Coronary artery (tissue), 2 donors: ENCODE measurements at regions not wholly inside any gene's neighbourhood (a gene's known extent, or its start where the extent isn't known, plus 50 kb on each side); places are given as distances from the start of the nearest gene placed in this dataset.

ENCODE experiments used
- DNase-seq: peaks from one replicate; pipeline ENCODE4 v3.0.0-alpha.2; 2017; ENCODE audit warnings: low spot score
- H3K27ac ChIP-seq, 2 donors: fragments of 200-600 bp; sonication (generic); one replicate each; pipeline ENCODE4 v1.5.1; 2016 to 2019
- H3K4me3 ChIP-seq: fragments of 200-600 bp; sonication (generic); 2 replicates; pipeline ENCODE4 v1.5.1; 2016; ENCODE audit warnings: mild to moderate bottlenecking, moderate library complexity
- TF ChIP-seq, protein P1 (sequence below): fragments of 200-600 bp; sonication (generic); IDR thresholded peaks from one replicate; pipeline ENCODE4 v1.5.1; 2019; ENCODE audit warnings: antibody characterized with exemption

DNA sequence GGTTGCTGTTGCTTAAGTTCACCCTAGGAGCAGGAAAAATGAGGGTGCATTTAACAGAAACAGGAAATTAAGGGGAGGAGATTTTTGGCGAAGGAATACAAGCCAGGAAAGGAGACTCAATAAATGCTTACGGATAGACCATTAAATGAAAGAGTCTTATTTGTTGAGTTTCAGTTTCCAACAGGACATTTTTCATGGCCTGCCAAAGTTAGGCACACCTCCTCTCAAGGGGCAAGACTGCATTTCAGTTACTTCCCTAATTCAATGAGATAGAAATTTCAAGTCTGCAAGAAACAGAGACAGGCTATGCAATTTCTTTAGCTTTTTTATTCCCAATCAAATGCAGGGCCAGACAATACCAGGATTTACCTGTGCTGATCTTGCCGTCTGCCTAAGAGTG lies 394.7 kb upstream of the KLHL29 start:
- DNase-seq: no peak
- Histone ChIP-seq H3K27ac (no peak overlapping the region), H3K4me3 (no peak overlapping the region)
- TF ChIP-seq, protein P1, sequence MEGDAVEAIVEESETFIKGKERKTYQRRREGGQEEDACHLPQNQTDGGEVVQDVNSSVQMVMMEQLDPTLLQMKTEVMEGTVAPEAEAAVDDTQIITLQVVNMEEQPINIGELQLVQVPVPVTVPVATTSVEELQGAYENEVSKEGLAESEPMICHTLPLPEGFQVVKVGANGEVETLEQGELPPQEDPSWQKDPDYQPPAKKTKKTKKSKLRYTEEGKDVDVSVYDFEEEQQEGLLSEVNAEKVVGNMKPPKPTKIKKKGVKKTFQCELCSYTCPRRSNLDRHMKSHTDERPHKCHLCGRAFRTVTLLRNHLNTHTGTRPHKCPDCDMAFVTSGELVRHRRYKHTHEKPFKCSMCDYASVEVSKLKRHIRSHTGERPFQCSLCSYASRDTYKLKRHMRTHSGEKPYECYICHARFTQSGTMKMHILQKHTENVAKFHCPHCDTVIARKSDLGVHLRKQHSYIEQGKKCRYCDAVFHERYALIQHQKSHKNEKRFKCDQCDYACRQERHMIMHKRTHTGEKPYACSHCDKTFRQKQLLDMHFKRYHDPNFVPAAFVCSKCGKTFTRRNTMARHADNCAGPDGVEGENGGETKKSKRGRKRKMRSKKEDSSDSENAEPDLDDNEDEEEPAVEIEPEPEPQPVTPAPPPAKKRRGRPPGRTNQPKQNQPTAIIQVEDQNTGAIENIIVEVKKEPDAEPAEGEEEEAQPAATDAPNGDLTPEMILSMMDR: no peak

DNA sequence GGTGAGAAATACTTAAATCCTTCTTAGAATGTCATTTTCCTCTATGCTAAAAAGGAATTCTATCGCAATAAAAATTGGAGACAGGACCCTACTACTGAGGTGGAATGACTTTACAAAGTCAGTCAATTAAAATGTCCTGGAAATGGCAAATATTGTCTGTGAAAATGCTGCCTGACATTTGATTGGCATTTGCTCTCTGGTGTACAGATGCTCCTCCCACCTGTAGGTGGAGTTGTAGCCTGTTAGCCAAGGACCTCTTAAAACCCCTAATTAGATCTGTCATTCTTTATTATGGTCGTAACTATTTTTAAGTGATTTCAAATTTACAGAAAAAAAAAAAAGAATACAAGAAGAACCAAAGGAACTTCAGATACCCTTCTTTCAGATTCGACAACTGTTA lies 393.1 kb upstream of the KLHL29 start:
- Histone ChIP-seq H3K4me3 (no peak overlapping the region), H3K27ac (no peak overlapping the region)
- DNase-seq: no peak
- TF ChIP-seq, protein P1: no peak

DNA sequence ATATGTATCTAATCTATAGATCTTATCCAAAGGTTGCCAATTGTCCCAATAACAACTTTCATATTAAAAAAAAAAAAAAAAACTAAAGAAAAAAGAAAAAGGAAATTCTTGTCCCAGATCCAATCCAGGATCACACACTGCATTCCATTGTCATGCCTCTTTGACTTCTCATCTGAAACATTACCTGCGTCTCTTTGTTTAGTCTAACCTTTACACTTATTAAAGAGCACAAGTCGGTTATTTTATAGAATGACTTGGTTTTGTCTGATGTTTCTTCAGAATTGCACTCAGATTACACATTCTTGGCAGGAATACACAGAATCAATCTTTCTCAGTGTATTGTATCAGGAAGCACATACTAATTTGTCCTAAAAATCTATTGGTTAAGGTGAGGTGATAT lies 392.5 kb upstream of the KLHL29 start:
- TF ChIP-seq, protein P1: no peak
- no peak overlapping the region for H3K4me3 ChIP-seq
- no peak for DNase-seq
- H3K27ac ChIP-seq: no peak overlapping the region

DNA sequence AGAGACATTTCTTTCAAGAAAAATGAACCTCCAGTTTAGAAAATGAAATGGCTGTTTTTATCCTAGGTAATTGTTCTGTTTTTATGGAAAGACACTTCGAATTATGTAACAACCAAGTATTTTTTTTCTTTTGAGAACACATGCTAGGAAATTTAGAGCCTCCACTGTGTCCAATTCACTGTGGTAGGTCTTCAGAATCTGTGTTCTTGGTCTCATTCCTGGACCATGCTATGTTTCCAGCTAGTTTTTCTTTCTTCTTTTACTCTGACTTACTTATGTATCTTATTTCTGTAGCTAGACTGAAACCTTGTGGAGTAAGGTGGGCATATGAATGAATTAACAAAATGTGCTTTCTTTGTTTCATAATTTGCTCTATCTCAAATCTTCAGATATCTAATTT lies 391.7 kb upstream of the KLHL29 start:
- DNase-seq: no peak
- H3K27ac ChIP-seq: no peak overlapping the region
- TF ChIP-seq, protein P1: no peak
- H3K4me3 ChIP-seq: no peak overlapping the region

DNA sequence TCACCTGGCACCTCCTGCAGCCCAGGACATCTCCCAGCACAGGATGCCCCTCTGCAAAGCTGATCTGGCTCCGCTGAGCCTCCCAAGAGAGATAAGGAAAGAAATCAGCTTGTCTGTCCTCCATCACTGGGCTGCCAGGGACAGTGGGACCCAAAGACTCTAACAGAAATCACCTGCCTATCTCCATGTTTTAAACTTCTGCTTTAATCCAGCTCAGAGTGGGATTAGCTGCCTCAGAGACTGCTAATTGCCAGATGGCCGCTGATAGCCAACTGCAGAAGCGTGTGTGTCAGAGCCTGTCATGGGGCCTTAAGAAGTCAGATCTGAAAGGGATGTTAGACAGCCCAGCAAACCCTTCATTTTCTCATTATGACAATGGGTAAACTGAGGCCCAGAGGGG lies 389.4 kb upstream of the KLHL29 start:
- TF ChIP-seq, protein P1: no peak
- Histone ChIP-seq H3K4me3 (no peak overlapping the region), H3K27ac (no peak overlapping the region)
- no peak for DNase-seq

DNA sequence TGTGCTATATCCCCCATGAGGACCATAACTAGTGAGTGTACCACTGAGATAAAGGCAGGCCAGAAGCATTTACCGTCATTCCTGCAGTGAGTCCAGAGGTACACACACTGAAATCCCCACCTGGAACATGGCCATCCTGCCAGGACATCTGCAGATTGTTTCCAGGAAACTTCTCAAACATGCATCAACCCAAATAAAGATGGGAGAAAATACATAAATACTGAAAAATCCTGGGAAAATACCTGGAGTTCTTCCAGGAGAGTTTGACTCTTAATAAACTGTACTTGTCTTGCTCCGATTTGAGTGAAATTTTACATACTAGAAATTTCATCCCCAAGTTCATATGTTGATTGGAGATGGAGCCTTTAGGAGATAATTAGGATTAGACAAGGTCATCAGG lies 388.1 kb upstream of the KLHL29 start:
- no peak for DNase-seq
- no peak overlapping the region for H3K4me3 ChIP-seq
- no peak overlapping the region for H3K27ac ChIP-seq
- TF ChIP-seq, protein P1: no peak

DNA sequence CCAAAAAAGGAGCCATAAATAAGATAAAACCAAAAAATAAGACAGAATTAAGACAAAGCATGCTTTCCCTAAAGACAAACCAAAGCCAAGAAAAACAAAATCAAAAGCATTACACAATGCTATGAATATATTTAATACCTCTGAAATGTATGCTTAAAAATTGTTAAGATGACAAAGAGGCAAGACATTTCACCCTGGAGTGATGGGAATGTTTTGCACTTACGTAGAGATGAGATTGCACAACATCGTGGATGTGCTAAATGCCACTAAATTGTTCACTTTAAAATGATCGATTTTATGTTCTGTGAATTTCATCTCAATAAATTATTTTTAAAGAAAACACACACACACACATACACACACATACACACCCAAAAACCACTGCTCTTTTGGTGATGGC lies 386.6 kb upstream of the KLHL29 start:
- no peak overlapping the region for H3K27ac ChIP-seq
- no peak overlapping the region for H3K4me3 ChIP-seq
- DNase-seq: no peak
- TF ChIP-seq, protein P1: no peak
